GM18517 (cell line): ENCODE measurements at regions not wholly inside any gene's neighbourhood (a gene's known extent, or its start where the extent isn't known, plus 50 kb on each side); places are given as distances from the start of the nearest gene placed in this dataset.
"Not testable (repeated sequence)": the region's sequence is repeated elsewhere in the genome, so short reads cannot be mapped to it uniquely, and the experiment has no call there.

Experiments
- ATAC-seq: cut with Tn5 transposase; IDR thresholded peaks from one replicate; pipeline ENCODE4 v1.9.1; 2021; ENCODE audit warnings: mild to moderate bottlenecking, moderate library complexity; ENCODE audit not compliant: unreplicated experiment

DNA sequence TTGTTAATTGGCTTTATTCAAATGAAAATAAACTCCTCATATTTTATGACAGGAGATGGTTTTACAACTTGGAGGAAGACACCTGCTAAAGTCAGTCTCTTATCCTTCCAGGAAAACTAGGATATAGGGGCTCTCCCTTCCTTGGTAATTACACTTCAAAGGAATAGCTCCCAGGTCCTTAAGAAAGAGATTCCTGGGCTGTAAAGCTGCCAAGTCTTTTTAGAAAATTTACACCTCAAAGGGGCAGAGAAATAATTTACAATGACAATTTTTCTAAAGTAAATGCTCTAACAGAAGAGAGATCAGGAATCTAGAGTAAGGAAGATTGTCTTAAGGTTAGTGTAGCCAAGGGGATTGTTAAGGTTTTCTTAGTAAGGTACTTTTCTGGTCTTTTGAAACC is 1359.0 kb downstream of the OLFM4 start:
- no peak for ATAC-seq

DNA sequence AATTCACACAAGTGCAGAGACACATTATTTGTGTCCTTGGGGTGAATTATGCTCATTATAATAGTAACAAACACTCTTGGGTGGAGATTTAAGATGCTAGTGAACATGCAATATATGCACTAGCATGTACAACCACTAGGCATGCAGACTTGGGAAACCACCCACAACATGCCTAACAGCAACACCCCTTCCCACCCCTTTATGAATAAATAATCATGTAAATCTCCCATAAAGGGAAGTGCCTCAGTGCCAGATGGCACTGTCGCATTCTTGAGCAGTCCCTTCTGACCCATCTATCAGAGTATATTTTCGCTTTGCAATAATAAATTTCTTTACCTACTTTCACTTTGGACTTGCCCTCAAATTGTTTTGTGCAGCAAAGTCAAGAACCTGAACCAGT is 1362.2 kb downstream of the OLFM4 start:
- ATAC-seq, result no peak

DNA sequence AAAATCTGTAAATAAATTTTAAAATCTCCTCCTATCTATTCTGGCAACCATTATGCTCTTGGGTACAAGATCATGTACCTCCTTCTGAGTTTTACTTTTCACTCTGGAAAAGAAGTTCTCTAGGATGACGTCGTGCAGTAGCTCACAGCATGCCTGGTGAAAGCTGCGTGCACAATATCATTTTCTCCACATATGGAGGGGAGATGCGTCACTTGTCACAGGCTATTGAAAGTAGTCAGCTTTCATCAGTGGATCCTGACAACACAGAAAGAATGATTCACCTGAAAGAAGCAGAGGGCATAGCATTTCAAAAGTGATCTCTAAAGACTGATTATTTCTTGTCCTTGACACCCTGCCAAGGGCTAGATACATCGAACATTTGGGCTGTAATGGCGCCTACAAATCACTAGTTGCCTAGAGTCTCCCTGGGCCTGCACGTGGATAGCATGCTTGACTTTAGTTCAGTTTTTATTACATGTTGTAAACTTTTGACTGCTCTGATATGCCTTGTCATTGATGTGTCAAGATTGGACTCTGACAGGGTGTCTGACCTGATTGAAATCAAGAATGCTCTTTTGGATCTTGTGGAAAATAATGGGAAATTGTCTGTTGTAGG is 1365.6 kb downstream of the OLFM4 start:
- no peak for ATAC-seq

DNA sequence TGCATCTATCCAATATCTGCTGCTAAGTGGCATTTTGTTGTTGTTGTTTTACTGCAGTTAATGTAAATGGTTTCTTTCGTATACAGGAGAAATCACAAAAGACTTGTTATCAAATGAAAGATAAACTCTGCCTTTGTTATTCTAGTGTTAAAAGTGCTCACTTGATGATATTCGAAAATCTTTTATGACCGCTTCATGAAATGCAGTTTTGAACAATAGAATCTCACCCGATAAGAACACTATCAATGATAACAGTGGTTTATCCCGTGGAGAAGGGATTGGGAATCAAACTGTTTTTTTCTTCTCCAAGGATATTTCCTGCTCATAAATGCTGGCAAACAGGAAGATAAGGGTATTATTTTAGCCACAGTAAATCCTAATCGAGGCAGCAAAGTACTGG is 1366.3 kb downstream of the OLFM4 start:
- ATAC-seq, result no peak

DNA sequence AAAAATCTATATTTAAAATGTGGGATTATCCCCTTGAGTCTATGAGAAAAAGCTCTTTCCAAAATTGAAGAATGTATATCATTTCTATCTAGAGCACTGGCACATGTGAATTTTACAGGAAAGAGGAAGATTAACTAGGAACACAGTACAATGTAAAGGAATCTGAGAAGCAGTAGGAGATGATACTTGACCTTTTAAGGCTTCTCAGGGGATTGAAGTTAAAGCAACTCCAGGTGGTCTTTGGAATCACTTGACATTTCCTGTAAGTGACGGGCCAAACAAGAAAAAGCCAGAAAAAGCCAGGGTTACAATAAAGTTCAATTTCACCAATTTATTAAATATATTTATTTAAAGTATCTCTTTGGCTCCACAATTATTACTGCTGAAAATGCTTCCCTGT is 1373.9 kb downstream of the OLFM4 start:
- ATAC-seq, result no peak

DNA sequence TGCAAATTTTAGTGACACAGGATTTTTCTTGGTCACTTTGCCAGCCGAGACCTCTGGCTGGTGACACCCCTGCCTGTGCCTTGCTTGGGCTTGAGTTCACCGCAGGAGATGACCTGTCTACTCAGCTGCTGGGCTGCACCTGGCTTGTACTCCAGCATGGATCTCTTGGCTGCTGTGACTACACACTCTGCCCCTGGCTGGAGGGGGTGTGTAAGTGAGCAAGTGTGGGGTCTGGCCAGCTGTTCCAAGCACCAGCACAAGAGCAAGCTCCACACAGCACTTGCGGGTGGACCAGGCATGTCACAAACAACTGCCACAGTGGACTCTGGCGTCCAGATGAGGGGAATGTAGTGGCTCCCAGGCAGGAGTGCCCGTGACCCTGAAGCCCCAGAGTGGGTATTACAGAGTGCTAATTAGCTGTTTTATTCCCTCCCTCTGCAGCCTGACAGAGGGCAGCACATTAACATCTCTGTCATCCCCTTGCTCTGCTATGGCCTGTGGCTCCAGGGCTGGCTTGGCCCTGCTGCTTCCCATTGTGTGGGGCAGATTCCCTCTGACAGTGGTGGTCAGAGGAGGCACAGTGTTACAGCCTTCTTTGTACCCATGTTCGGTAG is 1387.2 kb downstream of the OLFM4 start:
- no peak for ATAC-seq

DNA sequence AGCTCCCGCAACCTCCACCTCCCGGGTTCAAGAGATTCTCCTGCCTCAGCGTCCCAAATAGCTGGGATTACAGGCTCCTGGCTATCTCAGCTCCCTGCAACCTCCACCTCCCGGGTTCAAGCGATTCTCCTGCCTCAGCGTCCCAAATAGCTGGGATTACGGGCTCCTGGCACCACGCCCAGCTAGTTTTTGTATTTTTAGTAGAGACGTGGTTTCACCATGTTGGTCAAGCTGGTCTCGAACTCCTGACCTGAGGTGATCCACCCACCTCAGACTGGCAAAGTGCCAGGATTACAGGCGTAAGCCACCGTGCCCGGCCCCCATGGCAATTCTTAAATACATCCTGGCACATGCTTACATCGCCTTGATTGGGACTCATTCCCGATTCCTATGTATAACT is 1394.3 kb downstream of the OLFM4 start:
- not testable (repeated sequence) for ATAC-seq

DNA sequence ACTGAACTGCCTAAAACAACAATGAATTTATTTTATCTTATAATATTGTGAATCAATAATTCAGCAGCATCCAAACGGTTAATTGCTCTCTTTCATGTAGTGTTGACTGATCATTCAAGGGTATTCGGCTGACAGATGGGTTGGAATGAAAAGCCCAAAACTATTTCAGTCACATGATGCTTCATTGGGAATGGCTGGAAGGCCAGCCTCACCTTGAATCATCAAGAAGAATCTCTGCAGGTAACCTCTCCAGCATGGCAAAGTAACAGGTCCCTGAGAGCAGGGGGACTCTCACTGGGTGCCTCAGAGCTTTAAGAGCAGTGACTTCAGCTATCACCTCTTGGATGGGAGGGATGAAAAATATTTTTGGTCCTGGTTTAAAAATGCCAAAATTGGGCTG is 1395.7 kb downstream of the OLFM4 start:
- no peak for ATAC-seq

DNA sequence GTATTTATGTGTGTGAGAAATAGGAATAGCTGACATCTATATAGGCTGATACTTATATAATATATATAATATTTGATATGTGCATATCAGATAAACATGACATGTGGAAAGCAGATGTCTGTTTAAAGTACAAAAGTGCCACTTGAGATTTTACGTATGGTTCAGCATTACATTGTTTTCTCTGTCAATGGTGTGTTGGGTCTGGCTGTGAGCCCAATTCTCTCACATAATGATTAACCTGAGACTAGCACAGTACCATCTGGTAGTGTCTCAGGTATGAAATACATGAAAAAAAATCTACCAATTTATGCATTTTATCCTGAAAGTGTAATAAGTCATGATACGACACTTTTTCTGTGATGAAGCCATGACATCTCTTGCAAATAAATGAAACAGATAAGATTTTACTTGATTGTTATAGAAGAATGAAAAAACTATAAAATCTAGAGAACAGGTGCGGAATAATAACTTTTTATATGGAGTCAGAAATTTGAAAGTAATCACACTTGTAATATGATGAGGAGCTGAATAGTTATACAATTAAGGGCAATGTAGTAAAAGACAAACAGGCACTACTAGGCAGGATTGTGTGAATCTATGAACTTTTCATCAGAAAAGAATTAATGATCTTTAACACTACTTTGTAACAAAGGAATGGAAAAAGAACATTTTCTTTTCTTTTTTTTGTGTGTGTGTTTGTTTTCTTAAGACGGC is 1405.0 kb downstream of the OLFM4 start:
- ATAC-seq, result no peak

DNA sequence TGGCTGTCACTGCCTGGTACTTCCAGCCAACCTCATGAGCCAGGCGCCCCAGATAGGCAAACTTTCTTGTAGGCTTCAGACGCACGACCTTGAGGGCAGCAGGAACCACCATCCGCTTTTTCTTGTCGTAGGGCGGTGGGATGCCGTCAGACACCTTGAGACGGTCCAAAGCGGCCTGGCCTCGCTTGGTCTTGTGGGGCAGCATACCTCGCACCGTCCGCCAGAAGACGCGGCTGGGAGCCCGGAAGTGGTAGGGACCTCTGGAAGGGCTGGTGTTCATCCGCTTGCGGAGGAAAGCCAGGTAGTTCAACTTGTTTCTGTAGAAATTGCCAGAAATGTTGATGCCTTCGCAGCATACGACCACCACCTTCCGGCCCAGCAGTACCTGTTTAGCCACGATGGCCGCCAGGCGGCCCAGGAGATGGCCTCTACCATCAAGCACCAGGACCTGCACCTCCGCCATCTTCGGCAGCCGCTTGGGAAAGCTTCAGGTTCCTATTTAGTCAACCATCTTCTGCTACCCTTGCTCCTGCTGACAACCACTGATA is 1412.3 kb downstream of the OLFM4 start:
- ATAC-seq, result not testable (repeated sequence)

DNA sequence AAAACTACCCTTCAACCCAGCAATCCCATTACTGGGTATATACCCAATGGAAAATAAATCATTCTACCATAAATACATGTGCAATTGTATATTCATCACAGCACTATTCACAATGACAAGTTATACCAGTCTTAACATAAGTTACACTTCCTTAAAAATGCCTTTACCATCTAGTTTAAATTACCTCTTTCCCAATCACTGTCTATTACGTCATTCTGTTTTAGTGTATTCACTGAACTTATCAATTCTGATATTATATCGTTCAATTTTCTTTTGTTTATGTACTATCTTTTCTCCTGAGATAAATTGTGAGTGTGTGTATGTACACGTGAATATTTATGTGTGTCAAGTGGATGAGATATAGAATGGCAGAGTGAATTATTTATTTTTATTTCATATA is 1416.8 kb downstream of the OLFM4 start:
- no peak for ATAC-seq

DNA sequence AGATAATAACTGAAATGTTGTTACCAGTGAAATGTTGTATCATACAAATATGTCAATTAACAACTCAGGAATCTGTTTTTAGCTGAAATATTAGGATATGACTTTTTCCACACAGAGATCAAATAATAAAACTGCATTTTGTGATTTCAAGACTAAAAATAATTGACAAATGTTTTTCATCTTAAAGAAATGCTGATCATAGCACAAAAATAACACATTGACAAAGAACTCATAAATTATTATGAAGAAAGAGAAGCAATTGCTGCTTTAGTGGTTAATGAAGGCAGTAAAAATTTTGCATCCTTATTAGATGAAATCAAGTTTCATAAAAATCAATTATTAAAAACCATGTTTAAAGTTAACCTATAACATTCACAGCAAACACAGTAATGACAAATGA is 1417.3 kb downstream of the OLFM4 start:
- ATAC-seq, result no peak

DNA sequence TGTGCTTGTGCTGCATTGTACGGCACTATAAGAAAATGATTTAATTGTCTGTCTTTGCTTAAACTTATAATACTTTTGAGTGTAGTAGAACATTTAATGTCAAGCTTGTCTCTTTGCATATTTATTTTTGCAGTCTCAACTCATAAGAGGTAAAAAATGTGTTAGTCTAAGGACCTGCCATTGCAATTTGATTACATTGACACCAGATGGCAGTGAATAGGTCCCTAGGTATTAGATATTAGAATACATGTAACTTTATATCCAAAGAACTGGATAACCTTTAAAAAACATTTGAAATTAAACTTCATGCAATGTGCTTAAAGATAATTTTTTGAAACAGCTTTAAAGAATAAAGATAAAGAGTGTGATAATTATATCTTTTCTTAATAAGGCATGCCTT is 1421.3 kb downstream of the OLFM4 start:
- ATAC-seq, result no peak

DNA sequence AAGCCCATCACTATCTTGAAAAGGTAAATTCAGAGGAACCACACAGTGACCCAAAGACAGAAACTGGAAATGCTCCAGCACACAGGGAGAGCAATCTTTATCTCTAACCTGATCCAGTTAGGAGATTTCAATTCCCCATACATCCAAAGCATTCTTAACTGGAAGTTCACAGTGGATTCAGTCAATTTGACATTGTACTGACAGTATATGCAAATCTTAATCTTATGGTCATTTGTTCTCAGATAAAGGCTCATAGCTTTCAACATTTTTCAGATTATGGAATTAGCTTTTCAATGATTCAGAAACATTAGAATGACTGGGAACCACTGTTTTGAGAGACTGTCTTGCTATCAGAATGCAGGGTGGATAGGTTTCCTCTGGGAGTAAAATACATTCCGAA is 1455.6 kb downstream of the OLFM4 start:
- no peak for ATAC-seq

DNA sequence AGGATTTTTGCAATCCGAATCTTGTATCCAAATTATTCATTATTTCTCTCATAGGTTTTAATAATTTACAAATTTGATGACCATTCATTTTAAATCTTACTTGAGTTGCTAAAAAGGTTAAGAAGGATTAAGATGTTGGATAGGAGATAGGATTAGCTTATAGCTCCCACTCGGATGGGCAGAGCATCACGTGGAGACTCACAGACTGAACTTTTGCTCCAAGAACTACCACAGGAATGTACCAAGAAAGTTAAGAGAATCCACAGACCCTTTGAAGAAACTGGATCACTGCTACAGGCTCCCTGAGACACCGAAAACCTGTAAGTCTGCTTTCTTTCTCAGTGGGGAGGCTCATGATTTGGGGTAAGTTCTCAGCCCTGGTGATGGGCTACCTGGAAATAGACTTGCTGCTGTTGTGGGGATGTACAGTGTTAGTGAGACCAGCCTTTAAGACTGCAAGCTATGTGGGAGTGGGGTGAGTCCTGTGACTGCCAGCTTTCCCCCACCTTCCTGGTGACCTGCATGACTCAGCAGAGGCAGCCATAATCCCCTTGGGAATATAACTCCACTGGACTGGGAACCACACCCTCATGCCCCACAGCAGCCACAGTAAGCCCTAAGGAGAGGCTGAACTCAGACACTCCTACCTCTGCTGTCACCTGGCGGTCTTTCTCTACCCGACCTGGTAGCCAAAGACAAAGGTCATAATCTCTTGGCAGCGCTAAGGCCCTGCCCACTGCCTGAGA is 1458.0 kb downstream of the OLFM4 start:
- ATAC-seq, result no peak

DNA sequence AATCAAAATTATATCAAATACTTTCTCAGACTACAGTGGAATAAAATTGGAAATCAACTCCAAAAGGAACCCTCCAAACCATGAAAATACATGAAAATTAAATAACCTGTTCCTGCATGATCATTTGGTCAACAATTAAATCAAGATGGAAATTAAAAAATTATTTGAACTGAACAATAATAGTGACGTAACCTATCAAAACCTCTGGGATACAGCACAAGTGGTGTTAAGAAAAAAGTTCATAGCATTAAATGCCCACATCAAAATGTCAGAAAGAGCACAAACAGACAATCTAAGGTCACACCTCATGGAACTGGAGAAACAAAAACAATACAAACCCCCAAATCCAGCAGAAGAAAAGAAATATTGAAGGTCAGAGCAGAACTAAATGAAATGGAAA is 1460.7 kb downstream of the OLFM4 start:
- ATAC-seq, result no peak

DNA sequence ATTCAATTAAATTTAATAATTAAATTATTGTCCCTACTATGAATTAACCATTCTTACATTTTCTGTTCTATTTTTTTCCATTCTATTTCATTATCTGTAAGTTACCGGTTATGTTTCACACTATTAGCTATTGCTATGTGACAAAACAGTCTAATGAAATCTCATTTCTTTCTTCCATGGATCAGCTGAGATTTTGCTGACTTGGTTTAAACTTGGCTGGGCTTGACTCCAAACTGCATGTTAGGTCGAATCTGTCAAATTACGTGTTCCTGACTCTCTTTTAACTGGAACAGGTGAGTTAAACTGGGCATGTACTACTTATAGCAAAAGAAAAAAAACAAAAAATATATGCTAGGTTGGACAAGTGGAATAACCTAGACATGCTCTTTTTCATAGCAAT is 1464.4 kb downstream of the OLFM4 start:
- no peak for ATAC-seq

DNA sequence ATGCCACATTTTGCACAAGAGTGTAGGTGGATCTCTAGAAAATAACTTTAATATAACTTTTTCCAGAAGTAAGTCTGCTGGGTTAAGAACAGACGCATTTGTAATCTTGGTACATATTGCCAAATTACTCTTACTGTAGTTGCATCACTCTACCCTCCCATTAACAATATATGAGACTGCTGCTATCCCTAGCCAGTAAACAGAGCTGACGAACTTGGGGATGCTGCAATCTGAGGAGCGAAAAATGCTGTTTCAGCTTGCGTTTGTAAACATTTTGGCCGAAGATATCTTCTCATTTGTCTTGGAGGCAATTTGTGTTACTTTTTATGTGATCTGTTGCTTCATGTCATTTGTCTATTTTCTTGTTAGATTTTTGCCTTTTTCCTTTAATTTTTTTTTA is 1482.8 kb downstream of the OLFM4 start:
- ATAC-seq, result no peak

DNA sequence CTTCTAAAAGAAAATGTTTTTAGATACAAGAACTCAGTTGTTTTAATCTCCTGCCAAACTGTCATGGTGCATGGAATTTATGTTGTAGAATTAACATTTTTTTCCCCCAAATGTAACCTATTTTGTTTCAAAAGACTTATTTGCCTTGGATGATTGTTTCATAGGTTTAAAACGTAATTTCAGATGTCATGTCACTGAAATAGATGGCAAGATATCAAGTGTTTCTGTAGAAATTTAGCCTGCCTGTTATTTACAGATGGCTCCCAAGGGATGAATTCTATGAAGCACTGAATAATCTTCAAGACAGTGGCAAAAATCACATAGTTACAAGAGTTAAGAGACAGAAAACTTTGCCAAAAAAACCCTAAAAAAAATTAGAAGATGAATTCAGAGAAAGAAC is 1484.6 kb downstream of the OLFM4 start:
- ATAC-seq, result no peak

DNA sequence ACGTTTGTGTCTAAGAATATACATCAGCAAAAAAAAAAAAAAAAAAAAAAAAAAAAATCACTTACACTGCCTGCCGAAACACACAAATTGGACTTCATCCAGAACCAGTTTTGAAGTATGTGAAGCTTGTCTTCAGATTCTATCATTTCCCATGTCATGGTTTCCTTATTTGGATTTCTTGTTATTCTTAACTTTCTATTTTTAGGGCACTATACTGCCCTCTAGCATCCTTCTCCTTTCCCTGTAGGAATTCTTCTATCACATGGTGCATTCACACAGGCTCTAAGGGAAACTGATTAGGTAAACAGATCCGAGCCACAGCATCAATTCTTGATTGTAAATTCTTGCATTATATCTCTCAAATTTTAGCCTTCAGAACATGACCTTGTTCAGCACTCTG is 1507.5 kb downstream of the OLFM4 start:
- ATAC-seq, result no peak

DNA sequence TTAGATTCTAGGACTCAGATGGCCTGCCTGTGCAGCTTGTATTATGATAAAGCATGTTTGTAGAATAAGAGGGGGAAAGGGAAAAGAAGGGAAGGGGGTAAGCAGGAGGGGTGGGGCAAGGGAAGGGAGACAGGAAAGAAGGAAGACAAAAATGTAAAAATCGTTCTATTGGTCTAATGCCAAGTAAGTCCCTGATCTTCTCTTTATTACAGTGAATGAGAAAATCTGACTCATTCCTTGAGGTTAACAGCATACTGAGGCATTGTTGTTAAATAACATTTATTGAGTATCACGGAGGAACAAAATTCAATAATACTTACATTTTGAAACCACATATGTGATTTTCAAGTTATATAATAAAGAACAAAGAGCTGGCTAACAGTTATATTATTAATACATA is 1534.7 kb downstream of the OLFM4 start:
- ATAC-seq, result no peak

DNA sequence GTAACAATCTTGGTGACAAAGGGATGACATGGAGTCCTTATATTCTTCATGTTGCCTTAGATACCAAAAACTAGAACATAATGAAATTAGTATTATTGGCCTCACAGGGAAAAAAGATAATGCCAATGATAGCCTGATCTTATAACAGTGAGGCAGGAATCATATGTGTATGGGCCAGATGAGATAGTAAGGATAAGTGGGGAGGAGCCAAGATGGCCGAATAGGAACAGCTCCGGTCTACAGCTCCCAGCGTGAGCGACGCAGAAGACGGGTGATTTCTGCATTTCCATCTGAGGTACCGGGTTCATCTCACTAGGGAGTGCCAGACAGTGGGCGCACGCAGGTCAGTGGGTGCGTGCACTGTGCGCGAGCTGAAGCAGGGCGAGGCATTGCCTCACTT is 1543.4 kb downstream of the OLFM4 start:
- not testable (repeated sequence) for ATAC-seq
